ENCODE measurements at regions not wholly inside any gene's neighbourhood (a gene's known extent, or its start where the extent isn't known, plus 50 kb on each side); places are given as distances from the start of the nearest gene placed in this dataset.

DNA sequence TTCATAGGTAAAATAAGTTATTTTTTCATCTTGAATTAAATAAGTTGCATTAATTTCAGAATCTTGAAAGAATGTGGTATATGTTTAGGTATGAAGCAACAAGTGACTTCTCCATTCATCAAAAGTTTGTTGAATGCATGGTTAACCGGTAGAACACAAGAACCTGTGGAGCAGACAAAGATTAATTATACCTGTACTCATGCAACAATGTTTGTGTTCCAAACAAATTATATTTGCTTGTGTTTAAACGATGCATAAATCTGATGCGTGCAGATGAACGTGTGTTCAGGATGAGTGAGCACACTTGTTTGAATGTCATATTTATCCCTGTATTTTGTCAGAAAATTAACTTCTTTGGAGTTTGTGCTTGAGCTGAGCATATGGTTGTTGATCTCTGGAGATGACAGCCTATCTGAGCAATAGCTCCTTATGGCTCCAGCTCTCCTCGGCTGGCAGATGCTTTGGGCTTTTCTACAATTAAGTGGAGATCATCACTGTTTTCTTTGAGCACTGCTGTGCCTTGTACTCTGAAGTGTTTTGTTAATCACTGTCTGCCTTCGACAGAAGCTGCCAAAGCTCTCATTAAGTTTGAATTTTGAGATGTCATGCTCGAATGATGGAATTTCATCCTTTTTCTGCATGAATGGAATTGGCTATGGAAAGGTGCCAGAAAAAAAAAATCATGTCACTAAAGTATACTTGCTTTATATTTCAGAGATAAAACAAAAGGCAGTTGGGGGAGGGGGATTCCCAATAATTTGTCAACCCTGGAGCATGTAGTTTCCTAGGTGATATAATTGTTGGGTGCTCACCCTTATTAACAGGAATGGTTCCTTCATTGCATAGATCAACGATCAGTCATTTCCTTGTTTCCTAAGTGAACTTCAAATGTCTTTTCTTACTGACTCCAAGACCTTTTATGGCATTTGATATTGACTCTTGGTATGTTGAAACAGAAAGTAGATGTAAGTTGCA, 502.5 kb upstream of the ARRDC3 start:
- ChIA-PET CTCF (no interaction called here), POLR2A (no interaction called here)
- no peaks in the 10 kb centered on the region for H3K4me1 ChIP-seq (ENCODE audit: control insufficient read depth, insufficient read depth, low read length)
- DNase-seq (ENCODE audit: low read depth, low spot score): no peak
- in situ Hi-C loops (cut with HindIII; ENCODE audit: low pct_unique_long_range_greater_than_20kb, low sequenced_read_pairs): no loop called here
- intact Hi-C loops (cut with micrococcal nuclease; ENCODE audit: unreplicated experiment): no loop called here
- H3K27me3 ChIP-seq (ENCODE audit: control insufficient read depth, insufficient read depth, low read length): no peaks in the 10 kb centered on the region
- TF ChIP-seq SIN3A (IDR thresholded peaks at IDR 0.05; ENCODE audit: borderline replicate concordance, insufficient read depth, low read depth, low read length): no peak
- TF ChIP-seq, protein P1, sequence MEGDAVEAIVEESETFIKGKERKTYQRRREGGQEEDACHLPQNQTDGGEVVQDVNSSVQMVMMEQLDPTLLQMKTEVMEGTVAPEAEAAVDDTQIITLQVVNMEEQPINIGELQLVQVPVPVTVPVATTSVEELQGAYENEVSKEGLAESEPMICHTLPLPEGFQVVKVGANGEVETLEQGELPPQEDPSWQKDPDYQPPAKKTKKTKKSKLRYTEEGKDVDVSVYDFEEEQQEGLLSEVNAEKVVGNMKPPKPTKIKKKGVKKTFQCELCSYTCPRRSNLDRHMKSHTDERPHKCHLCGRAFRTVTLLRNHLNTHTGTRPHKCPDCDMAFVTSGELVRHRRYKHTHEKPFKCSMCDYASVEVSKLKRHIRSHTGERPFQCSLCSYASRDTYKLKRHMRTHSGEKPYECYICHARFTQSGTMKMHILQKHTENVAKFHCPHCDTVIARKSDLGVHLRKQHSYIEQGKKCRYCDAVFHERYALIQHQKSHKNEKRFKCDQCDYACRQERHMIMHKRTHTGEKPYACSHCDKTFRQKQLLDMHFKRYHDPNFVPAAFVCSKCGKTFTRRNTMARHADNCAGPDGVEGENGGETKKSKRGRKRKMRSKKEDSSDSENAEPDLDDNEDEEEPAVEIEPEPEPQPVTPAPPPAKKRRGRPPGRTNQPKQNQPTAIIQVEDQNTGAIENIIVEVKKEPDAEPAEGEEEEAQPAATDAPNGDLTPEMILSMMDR (IDR thresholded peaks at IDR 0.05): no peak
- TF ChIP-seq, protein P2, sequence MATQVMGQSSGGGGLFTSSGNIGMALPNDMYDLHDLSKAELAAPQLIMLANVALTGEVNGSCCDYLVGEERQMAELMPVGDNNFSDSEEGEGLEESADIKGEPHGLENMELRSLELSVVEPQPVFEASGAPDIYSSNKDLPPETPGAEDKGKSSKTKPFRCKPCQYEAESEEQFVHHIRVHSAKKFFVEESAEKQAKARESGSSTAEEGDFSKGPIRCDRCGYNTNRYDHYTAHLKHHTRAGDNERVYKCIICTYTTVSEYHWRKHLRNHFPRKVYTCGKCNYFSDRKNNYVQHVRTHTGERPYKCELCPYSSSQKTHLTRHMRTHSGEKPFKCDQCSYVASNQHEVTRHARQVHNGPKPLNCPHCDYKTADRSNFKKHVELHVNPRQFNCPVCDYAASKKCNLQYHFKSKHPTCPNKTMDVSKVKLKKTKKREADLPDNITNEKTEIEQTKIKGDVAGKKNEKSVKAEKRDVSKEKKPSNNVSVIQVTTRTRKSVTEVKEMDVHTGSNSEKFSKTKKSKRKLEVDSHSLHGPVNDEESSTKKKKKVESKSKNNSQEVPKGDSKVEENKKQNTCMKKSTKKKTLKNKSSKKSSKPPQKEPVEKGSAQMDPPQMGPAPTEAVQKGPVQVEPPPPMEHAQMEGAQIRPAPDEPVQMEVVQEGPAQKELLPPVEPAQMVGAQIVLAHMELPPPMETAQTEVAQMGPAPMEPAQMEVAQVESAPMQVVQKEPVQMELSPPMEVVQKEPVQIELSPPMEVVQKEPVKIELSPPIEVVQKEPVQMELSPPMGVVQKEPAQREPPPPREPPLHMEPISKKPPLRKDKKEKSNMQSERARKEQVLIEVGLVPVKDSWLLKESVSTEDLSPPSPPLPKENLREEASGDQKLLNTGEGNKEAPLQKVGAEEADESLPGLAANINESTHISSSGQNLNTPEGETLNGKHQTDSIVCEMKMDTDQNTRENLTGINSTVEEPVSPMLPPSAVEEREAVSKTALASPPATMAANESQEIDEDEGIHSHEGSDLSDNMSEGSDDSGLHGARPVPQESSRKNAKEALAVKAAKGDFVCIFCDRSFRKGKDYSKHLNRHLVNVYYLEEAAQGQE (IDR thresholded peaks at IDR 0.05; ENCODE audit: insufficient read depth in 1 of 2, low read depth in 2 of 2, low read length in 1 of 2): no peak
- no peak for TF ChIP-seq POLR2AphosphoS5 (IDR thresholded peaks at IDR 0.05; ENCODE audit: low read depth, low read length)
- no peak for TF ChIP-seq TCF7L2 (IDR thresholded peaks at IDR 0.05; ENCODE audit: low read depth, low read length)
- no TSS peak for BruUV-seq (replicated peaks)
- ATAC-seq: no peak
- H3K9me3 ChIP-seq (ENCODE audit: control insufficient read depth, insufficient read depth, low read depth, low read length): no peaks in the 10 kb centered on the region
- no peaks in the 10 kb centered on the region for H3K36me3 ChIP-seq (ENCODE audit: control insufficient read depth, insufficient read depth, low read length)
- H3K27ac ChIP-seq (ENCODE audit: low read length): no peak overlapping the region; the same call in 1 of the 2 replicates
- H3K4me3 ChIP-seq (ENCODE audit: low read depth in 2 of 2, low read length in 2 of 2): no peak overlapping the region

DNA sequence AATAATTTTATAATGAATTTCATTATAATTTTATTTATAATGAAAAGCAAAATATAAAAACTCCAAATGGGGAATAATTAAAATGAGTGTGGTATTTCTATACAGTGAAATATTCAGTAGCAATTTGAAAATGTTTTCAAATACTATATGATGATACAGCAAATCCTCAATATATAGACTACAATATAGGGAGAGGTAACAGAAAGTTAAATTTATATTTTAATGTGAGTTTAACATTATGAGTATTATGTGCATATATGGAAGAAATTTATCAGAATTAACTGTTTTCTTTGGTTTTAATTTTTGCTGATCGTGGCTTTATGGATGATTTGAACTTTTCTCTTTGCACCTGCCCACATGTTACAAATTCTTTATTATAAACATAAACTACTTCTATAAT, 500.9 kb upstream of the ARRDC3 start:
- ATAC-seq (no peak), DNase-seq (ENCODE audit: low read depth, low spot score) (no peak)
- Histone ChIP-seq H3K4me3 (ENCODE audit: low read depth in 2 of 2, low read length in 2 of 2) (no peak overlapping the region), H3K27me3 (ENCODE audit: control insufficient read depth, insufficient read depth, low read length) (no peaks in the 10 kb centered on the region), H3K36me3 (ENCODE audit: control insufficient read depth, insufficient read depth, low read length) (no peaks in the 10 kb centered on the region), H3K9me3 (ENCODE audit: control insufficient read depth, insufficient read depth, low read depth, low read length) (no peaks in the 10 kb centered on the region), H3K4me1 (ENCODE audit: control insufficient read depth, insufficient read depth, low read length) (no peaks in the 10 kb centered on the region), H3K27ac (ENCODE audit: low read length) (no peak overlapping the region)
- ChIA-PET CTCF (no interaction called here), POLR2A (no interaction called here)
- intact Hi-C loops (cut with micrococcal nuclease; ENCODE audit: unreplicated experiment): no loop called here
- no peak for TF ChIP-seq POLR2AphosphoS5 (IDR thresholded peaks at IDR 0.05; ENCODE audit: low read depth, low read length)
- no peak for TF ChIP-seq SIN3A (IDR thresholded peaks at IDR 0.05; ENCODE audit: borderline replicate concordance, insufficient read depth, low read depth, low read length)
- TF ChIP-seq, protein P2 (IDR thresholded peaks at IDR 0.05; ENCODE audit: insufficient read depth in 1 of 2, low read depth in 2 of 2, low read length in 1 of 2): no peak
- TF ChIP-seq, protein P1 (IDR thresholded peaks at IDR 0.05): no peak
- no peak for TF ChIP-seq TCF7L2 (IDR thresholded peaks at IDR 0.05; ENCODE audit: low read depth, low read length)
- no TSS peak for BruUV-seq (replicated peaks)
- in situ Hi-C loops (cut with HindIII; ENCODE audit: low pct_unique_long_range_greater_than_20kb, low sequenced_read_pairs): no loop called here
